Testis (tissue), 2 donors: ENCODE measurements at regions not wholly inside any gene's neighbourhood (a gene's known extent, or its start where the extent isn't known, plus 50 kb on each side); places are given as distances from the start of the nearest gene placed in this dataset.

Source experiments
- POLR2A ChIP-seq: fragments of 450-650 bp; IDR thresholded peaks from one replicate; pipeline ENCODE4 v1.6.1; 2017; ENCODE audit warnings: antibody characterized with exemption, mild to moderate bottlenecking, moderate library complexity
- TF ChIP-seq, protein P1 (sequence below), 3 experiments: fragments of 450-650 bp in 2 of 3; fragments of 200-600 bp in 1 of 3; sonication (generic) in 1 of 3; IDR thresholded peaks; one replicate each; pipeline ENCODE4 v1.5.1; 2016 to 2019; ENCODE audit warnings: antibody characterized with exemption in 3 of 3, mild to moderate bottlenecking in 2 of 3, moderate library complexity in 1 of 3

DNA sequence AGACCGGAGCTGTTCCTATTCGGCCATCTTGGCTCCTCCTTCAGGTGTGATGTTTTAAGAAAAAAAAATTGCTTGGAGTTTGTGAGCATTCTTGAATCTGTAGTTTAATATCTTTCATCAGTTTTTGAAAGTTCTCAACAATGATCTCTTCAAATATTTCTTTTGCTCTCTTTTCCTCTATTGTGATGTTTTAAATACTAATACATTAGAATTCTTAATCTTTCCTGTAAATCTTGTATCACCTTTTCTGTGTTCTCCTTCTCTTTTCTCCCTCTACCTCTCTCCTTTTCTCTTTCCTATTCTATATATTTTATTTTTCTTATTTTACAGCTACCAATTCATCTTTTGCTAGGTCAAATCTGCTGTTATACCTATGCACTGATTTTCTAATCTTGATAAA is 212.3 kb downstream of the RPS12 start:
- TF ChIP-seq, protein P1, sequence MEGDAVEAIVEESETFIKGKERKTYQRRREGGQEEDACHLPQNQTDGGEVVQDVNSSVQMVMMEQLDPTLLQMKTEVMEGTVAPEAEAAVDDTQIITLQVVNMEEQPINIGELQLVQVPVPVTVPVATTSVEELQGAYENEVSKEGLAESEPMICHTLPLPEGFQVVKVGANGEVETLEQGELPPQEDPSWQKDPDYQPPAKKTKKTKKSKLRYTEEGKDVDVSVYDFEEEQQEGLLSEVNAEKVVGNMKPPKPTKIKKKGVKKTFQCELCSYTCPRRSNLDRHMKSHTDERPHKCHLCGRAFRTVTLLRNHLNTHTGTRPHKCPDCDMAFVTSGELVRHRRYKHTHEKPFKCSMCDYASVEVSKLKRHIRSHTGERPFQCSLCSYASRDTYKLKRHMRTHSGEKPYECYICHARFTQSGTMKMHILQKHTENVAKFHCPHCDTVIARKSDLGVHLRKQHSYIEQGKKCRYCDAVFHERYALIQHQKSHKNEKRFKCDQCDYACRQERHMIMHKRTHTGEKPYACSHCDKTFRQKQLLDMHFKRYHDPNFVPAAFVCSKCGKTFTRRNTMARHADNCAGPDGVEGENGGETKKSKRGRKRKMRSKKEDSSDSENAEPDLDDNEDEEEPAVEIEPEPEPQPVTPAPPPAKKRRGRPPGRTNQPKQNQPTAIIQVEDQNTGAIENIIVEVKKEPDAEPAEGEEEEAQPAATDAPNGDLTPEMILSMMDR (IDR thresholded peaks at IDR 0.05): no peak
- no peak for TF ChIP-seq POLR2A
